Upper lobe of right lung (tissue), 1 donor: ENCODE measurements at regions not wholly inside any gene's neighbourhood (a gene's known extent, or its start where the extent isn't known, plus 50 kb on each side); places are given as distances from the start of the nearest gene placed in this dataset.

ENCODE experiments used
- ATAC-seq: fragments of 200-7000 bp; cut with Tn5 transposase; one replicate; pipeline ENCODE4 v1.9.1; 2020; ENCODE audit warnings: mild to moderate bottlenecking, moderate library complexity
- DNase-seq: peaks from one replicate; pipeline ENCODE4 v3.0.0-alpha.2; 2020
- H3K27ac ChIP-seq: fragments of 200-600 bp; one replicate; pipeline ENCODE4 v1.8.0; 2022
- H3K27me3 ChIP-seq: fragments of 200-600 bp; one replicate; pipeline ENCODE4 v1.8.0; 2022; ENCODE audit warnings: mild to moderate bottlenecking
- H3K36me3 ChIP-seq: fragments of 200-600 bp; one replicate; pipeline ENCODE4 v1.8.0; 2022
- H3K4me1 ChIP-seq: fragments of 200-600 bp; one replicate; pipeline ENCODE4 v1.8.0; 2022
- H3K4me3 ChIP-seq: fragments of 200-600 bp; one replicate; pipeline ENCODE4 v1.8.0; 2022; ENCODE audit warnings: mild to moderate bottlenecking
- H3K9me3 ChIP-seq: fragments of 200-600 bp; one replicate; pipeline ENCODE4 v1.8.0; 2022
- CTCF ChIP-seq: fragments of 200-600 bp; IDR thresholded peaks from one replicate; pipeline ENCODE4 v1.8.0; 2022; ENCODE audit warnings: antibody characterized with exemption
- intact Hi-C: fragments of 100-400 bp; cut with DNase I; formaldehyde crosslinking; loops from one replicate; pipeline ENCODE4 v1.11.0; 2022
- donor health status: DM: no; HTN: yes; CAD: no; lungs with severe emphysema.

DNA sequence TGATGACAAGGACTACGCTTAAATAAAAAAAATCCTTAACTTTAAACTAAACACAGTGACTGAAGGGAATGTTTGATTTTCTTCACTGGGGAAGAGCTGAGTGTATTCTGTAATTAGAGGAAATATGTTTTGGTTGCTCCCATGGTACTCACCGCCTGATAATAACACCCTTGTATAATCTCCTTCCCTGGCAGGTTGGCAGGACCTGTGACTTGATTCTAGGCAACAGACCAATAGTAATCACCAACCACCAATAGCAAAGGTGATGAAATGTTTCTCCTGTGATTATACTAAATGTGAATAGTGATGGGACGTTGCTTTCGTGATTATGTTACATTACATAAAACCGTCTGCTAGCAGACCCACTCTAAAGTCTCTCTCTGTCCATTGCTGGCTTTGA is 536.8 kb upstream of the CPEB2 start:
- intact Hi-C loops, result no loop called here
- H3K4me3 ChIP-seq, result no peak overlapping the region
- DNase-seq, result no peak
- no peak overlapping the region for H3K27ac ChIP-seq
- no peaks in the 10 kb centered on the region for H3K9me3 ChIP-seq
- no peaks in the 10 kb centered on the region for H3K27me3 ChIP-seq
- no peak for TF ChIP-seq CTCF
- ATAC-seq, result no peak
- H3K4me1 ChIP-seq, result no peaks in the 10 kb centered on the region
- H3K36me3 ChIP-seq, result no peaks in the 10 kb centered on the region

- intact Hi-C loops, result no loop called here
- no peaks in the 10 kb centered on the region for H3K9me3 ChIP-seq
- H3K27ac ChIP-seq, result no peak overlapping the region
- no peak overlapping the region for H3K4me3 ChIP-seq
- ATAC-seq, result no peak
- no peak for TF ChIP-seq CTCF
- H3K27me3 ChIP-seq, result no peaks in the 10 kb centered on the region
- no peaks in the 10 kb centered on the region for H3K4me1 ChIP-seq
- no peaks in the 10 kb centered on the region for H3K36me3 ChIP-seq
- DNase-seq, result no peak
Observed at GRCh38 chr4:14478504-14478903, 523.8 kb upstream of the CPEB2 start.

- no peak for DNase-seq
- H3K9me3 ChIP-seq, result no peaks in the 10 kb centered on the region
Observed at GRCh38 chr4:14496408-14496807, 505.9 kb upstream of the CPEB2 start.

DNA sequence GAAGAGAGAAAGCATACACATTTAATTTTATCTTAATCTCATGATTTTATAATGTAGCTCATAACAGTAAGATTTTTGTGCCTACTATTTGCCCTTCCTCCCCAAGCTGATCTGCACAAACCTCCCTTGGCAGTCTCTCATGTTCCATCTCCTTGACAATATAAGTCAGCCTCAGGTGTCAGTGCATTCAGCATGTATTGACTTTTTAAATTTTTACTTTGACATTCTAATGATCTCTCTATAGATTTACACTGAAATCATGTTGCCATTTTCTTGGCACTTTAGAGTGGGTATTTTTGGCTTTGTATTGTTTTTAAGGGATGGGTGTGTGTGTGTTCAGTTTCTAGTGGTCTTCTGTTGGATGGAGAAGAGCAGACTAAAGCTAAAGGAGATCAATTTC is 505.3 kb upstream of the CPEB2 start:
- Histone ChIP-seq H3K27me3 (no peaks in the 10 kb centered on the region), H3K36me3 (no peaks in the 10 kb centered on the region), H3K27ac (no peak overlapping the region), H3K4me1 (no peaks in the 10 kb centered on the region), H3K4me3 (no peak overlapping the region), H3K9me3 (no peaks in the 10 kb centered on the region)
- ATAC-seq (no peak), DNase-seq (no peak)
- TF ChIP-seq CTCF, result no peak
- intact Hi-C loops, result no loop called here

More at GRCh38 chr4:14496408-14496807, 505.9 kb upstream of the CPEB2 start:
- Histone ChIP-seq H3K4me3 (no peak overlapping the region), H3K27ac (no peak overlapping the region), H3K36me3 (no peaks in the 10 kb centered on the region), H3K4me1 (no peaks in the 10 kb centered on the region), H3K27me3 (no peaks in the 10 kb centered on the region)
- intact Hi-C loops, result no loop called here
- no peak for TF ChIP-seq CTCF
- no peak for ATAC-seq

GRCh38 chr4:14504162-14504561 is 498.1 kb upstream of the CPEB2 start:
- H3K27ac ChIP-seq, result no peak overlapping the region
- DNase-seq (no peak), ATAC-seq (no peak)
- H3K36me3 ChIP-seq, result no peaks in the 10 kb centered on the region
- no peaks in the 10 kb centered on the region for H3K27me3 ChIP-seq
- H3K4me3 ChIP-seq, result no peak overlapping the region
- H3K4me1 ChIP-seq, result no peaks in the 10 kb centered on the region
- no peaks in the 10 kb centered on the region for H3K9me3 ChIP-seq
- no peak for TF ChIP-seq CTCF
- intact Hi-C loops, result no loop called here

DNA sequence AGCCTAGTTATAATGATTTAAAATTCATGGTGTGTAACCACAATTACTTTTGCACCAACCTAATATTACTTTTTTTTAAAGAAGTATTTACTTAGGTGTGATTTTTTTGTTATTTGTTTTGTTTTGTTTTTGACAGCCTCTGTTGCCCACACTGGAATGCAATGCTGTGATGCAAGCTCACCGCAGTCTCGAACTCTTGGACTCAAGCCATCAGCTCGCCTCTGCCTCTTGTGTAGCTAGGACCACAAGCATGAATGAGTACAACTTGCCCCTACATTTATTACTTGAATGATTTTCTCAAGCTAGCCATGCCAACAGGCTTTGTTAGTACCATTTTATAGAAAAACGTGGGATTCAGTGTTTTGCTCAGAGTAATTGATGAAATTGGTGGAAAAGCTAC is 488.8 kb upstream of the CPEB2 start:
- Histone ChIP-seq H3K27me3 (no peaks in the 10 kb centered on the region), H3K4me1 (no peaks in the 10 kb centered on the region), H3K36me3 (no peaks in the 10 kb centered on the region), H3K27ac (no peak overlapping the region), H3K9me3 (no peaks in the 10 kb centered on the region), H3K4me3 (no peak overlapping the region)
- TF ChIP-seq CTCF, result no peak
- ATAC-seq (no peak), DNase-seq (no peak)
- intact Hi-C loops, result no loop called here
